GM18951 (cell line): ENCODE measurements at regions not wholly inside any gene's neighbourhood (a gene's known extent, or its start where the extent isn't known, plus 50 kb on each side); places are given as distances from the start of the nearest gene placed in this dataset.

ENCODE experiments used
- POLR2A ChIP-seq: IDR thresholded peaks from 4 replicates; pipeline ENCODE4 v1.6.1; 2011; ENCODE audit warnings: mild to moderate bottlenecking; ENCODE audit not compliant: insufficient read length, insufficient read depth; ENCODE audit errors: extremely low read depth
- in situ Hi-C: fragments of 300-500 bp; cut with MboI; formaldehyde crosslinking; loops from one replicate; pipeline ENCODE4 v1.12.0; 2022; ENCODE audit warnings: low sequenced_read_pairs, mixed read lengths, inconsistent platforms; ENCODE audit not compliant: unreplicated experiment

- in situ Hi-C loops: no loop called here
- no peak for TF ChIP-seq POLR2A
Observed at GRCh38 chr10:2866569-2866968, 200.8 kb upstream of the PFKP start.

- no peak for TF ChIP-seq POLR2A
- in situ Hi-C loops: no loop called here
Observed at GRCh38 chr10:2861632-2862210, 205.6 kb upstream of the PFKP start.

DNA sequence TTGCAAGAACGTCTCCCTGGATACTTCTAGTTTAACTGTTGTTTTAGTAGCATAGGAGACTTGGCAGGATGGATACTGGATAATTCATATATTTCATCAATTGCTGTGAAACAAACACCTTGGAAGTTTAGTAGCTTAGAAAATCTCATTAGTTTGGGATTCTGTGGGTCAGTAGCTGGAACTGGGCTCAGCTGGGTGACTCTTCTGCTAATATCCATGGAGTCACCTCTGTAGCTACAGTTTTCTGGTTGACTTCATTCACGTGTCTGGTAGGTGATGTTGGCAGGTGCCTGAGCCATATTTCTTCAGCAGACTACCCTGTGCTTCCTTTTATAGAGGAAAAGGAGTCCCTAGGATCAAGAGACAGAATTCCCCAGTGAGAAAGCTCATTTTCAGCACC lies 208.9 kb upstream of the PFKP start:
- in situ Hi-C loops: no loop called here
- no peak for TF ChIP-seq POLR2A

- in situ Hi-C loops: no loop called here
- no peak for TF ChIP-seq POLR2A
Observed at GRCh38 chr10:2856598-2856997, 210.8 kb upstream of the PFKP start.

DNA sequence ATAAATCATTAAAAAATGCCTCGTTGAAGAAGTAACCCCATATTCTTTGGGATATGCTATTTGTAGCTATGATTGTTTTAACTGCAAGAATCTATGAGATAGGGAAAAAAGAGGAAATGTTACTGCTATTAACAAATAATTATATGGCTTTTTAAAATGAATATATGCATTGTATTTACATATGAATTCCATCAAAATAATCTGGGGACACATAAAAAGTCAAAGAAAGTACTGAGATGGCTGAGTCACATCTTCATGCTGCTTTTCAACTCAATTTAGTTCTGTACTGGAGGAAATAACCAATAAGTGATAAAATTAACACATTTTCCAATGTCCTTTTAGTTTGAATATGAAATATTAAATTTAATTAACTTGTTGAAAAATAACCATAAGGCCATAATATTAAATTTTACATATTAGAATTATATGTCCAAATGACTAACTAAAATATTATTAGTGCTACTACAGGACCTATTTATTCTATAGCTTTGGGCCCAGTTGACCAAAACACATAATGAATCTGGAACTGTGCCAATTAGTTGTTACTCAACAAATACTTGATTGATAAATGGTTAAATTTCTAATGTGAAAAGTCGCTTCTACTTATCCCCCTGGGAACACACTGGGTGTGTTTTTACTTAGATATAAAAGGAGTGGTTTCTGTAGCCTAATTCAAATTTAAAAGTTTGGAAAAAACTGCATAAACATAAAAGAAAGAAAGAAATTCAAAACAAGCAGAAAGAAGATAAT lies 214.6 kb upstream of the PFKP start:
- no peak for TF ChIP-seq POLR2A
- in situ Hi-C loops: no loop called here

- no peak for TF ChIP-seq POLR2A
- in situ Hi-C loops: no loop called here
Observed at GRCh38 chr10:2851566-2851965, 215.8 kb upstream of the PFKP start.

GRCh38 chr10:2850202-2850601 lies 217.1 kb upstream of the PFKP start:
- TF ChIP-seq POLR2A: no peak
- in situ Hi-C loops: no loop called here

- in situ Hi-C loops: no loop called here
Observed at GRCh38 chr10:2844925-2845324, 222.4 kb upstream of the PFKP start.

DNA sequence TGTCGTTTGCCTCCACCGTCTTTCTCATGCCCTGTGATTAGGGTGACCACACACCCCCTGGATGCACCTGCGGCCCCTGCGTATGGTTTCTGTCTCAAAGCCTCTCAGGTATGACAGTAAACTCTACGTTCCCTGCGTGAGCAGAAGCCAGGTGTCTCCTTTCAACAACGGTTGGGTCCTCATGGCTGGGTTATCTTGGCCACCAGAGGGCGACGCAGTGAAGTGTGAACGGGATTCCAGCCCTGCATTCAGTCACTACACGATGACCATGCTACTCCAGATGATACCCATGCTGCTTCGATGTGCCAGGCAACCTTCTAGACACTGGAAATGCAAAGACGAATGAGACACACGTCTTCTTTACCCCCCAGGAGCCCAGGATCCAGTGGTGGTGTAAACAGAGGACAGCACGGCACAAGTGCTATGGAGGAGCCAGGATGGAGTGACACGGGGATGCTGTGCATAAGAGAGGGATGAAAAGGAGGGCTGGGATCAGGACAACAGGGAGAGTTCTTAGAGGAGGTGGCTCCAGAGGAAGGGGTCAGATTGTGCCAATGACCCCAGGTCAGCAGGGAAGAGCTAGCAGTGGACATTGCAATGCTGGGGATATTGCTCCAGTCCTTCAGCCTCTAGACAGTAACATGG lies 228.1 kb upstream of the PFKP start:
- in situ Hi-C loops: no loop called here

More at GRCh38 chr10:2844925-2845324, 222.4 kb upstream of the PFKP start:
- no peak for TF ChIP-seq POLR2A

GRCh38 chr10:2837674-2838073 lies 229.7 kb upstream of the PFKP start:
- TF ChIP-seq POLR2A: no peak
- in situ Hi-C loops: no loop called here

More for the DNA sequence above, 228.1 kb upstream of the PFKP start:
- no peak for TF ChIP-seq POLR2A

DNA sequence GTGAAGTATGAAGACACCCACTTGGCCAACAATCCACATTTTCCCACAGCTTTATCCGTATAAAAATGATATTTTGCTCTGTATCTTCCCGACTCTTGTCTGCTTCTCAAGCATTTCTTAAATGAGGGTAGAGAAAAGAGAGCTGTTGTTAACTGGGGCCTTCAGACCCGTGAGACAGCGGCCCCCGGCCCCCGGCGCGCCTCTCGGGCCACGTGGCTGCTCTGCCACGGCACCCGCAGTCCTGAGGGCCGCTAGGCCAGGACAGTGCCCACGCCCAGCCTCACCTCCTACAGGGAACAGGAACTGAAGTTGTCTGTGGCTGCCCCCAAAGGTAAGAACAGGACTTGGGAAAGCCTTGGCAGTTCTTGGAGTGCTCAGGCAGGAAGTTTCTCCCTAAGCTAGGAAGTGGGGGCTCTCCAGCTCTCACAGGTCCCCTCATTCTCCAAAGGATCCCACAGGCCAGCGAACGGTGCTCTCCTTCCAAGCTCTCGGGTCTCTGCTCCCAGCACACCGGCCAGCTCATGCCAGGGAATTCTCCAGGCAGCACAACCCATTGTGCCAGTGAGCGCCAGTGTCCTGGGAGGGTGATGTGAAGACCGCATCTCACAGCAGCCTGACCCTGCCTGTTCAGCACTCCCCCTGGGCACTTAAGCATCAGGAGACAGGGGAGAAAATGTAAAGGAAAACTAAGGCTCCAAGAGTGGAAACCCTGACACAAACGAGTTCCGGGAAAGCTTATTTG lies 230.3 kb upstream of the PFKP start:
- no peak for TF ChIP-seq POLR2A
- in situ Hi-C loops: no loop called here

- in situ Hi-C loops: no loop called here
- no peak for TF ChIP-seq POLR2A
Observed at GRCh38 chr10:2834214-2834613, 233.1 kb upstream of the PFKP start.

DNA sequence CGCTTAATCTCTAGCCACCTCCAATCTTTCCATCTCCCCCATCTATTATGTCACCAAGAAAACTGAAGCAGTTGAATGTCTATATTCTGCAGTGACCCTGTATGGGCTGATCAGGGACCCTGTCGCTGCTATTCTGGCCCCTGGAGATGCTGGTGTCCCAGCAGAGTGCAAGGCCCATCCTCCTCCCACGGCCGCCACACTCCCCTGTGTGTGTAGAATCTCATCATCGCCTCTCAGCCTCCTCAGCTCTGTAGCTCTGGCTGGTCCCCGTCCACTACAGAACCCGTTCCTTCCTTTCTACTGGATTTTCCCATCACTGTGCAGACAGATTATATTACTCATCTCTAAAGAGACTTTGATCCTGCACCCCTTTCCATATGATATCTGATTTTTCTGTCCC lies 235.8 kb upstream of the PFKP start:
- in situ Hi-C loops: no loop called here
- no peak for TF ChIP-seq POLR2A

DNA sequence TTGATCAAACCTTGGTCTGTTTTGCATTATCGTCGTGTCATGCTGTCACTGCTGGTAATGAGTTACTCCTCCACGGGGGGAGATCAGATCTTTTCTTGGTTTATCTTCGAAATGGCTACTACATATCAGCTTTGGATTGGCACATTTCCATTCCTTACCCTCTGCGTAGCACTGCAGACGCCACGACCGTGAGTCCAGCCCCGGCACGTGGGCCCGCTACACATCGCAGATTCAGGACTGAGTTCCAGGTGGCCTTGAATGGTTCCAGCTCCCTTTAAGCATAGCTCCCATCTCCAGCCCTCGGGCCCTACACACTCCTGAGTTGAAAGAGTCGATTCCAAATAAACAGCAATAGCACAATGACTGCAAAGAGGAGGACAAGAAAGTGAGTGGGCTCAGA lies 238.6 kb upstream of the PFKP start:
- in situ Hi-C loops: no loop called here
- TF ChIP-seq POLR2A: no peak

GRCh38 chr10:2826675-2827074 lies 240.7 kb upstream of the PFKP start:
- no peak for TF ChIP-seq POLR2A
- in situ Hi-C loops: no loop called here
